ENCODE measurements at regions not wholly inside any gene's neighbourhood (a gene's known extent, or its start where the extent isn't known, plus 50 kb on each side); places are given as distances from the start of the nearest gene placed in this dataset.

DNA sequence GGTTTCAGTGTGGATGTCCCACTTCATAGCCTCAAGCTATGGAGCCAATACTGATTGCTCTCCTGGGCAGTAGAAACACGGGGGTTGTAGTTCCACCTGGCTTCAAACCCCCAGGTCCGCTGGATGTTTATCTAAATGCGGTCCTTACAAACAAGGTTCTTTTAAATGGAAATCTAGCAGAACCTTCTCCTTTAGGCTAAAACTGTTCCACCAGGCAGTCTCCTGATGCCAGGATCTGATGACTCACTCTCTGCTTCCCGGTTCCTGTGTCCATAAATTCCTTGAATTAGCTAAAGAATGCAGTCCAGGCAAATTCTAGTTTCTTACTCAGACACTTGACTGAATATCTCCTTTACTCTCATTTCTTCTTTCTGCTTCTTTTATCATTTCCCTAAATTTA lies 108.4 kb upstream of the FAM3C start:
- TF ChIP-seq, protein P1, sequence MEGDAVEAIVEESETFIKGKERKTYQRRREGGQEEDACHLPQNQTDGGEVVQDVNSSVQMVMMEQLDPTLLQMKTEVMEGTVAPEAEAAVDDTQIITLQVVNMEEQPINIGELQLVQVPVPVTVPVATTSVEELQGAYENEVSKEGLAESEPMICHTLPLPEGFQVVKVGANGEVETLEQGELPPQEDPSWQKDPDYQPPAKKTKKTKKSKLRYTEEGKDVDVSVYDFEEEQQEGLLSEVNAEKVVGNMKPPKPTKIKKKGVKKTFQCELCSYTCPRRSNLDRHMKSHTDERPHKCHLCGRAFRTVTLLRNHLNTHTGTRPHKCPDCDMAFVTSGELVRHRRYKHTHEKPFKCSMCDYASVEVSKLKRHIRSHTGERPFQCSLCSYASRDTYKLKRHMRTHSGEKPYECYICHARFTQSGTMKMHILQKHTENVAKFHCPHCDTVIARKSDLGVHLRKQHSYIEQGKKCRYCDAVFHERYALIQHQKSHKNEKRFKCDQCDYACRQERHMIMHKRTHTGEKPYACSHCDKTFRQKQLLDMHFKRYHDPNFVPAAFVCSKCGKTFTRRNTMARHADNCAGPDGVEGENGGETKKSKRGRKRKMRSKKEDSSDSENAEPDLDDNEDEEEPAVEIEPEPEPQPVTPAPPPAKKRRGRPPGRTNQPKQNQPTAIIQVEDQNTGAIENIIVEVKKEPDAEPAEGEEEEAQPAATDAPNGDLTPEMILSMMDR (IDR thresholded peaks at IDR 0.05): no peak
- no peak for TF ChIP-seq POLR2AphosphoS5 (IDR thresholded peaks at IDR 0.05)
- no peak for TF ChIP-seq POLR2A (IDR thresholded peaks at IDR 0.05)
